ENCODE measurements at regions not wholly inside any gene's neighbourhood (a gene's known extent, or its start where the extent isn't known, plus 50 kb on each side); places are given as distances from the start of the nearest gene placed in this dataset.

DNA sequence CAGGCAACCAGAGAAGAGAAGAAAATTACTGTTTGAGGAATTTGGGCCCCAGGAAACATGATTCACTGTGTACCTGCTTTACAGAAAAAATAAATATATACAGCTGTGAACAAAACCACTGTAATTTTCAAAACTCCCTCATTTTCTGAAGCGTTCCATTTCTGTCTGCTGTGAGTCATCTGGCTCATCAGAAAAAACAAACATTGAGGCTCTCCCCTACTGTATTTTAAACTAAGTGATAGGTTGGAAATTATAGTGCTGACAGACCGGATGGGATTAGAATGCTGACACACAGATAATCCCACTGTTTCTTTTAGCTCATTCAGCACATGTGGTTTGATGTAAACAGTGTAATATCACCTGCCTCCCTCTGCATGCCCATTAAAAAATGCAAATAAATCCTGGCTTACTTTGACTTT is 847.0 kb downstream of the TRIML1 start:
- no peak overlapping the region for H3K4me2 ChIP-seq (ENCODE audit: low read length)
- H3K4me1 ChIP-seq (ENCODE audit: control insufficient read depth in 1 of 2, insufficient read depth in 2 of 2, low read length in 2 of 2): no peaks in the 10 kb centered on the region
- H3K4me3 ChIP-seq (replicated peaks in 1 of 2; ENCODE audit: low read depth in 1 of 2, low read length in 2 of 2): no peak overlapping the region
- ChIA-PET CTCF (no interaction called here), RAD21 (ENCODE audit: low non-redundant PET in 1 of 2, low total read pairs in 2 of 2, uncharacterized antibody in 2 of 2, unreplicated experiment in 2 of 2) (no interaction called here), POLR2A (no interaction called here)
- H4K20me1 ChIP-seq (ENCODE audit: insufficient read depth): no peaks in the 10 kb centered on the region
- DNase-seq (ENCODE audit: low read depth, low spot score) (no peak), ATAC-seq (no peak)
- H3K9me2 ChIP-seq (ENCODE audit: insufficient read depth): no peaks in the 10 kb centered on the region
- no peak overlapping the region for H3K9ac ChIP-seq (ENCODE audit: low read length)
- no peak overlapping the region for H3K27ac ChIP-seq (ENCODE audit: low read depth, low read length)
- TF ChIP-seq EZH2 (IDR thresholded peaks at IDR 0.05) (no peak), EZH2phosphoT487 (IDR thresholded peaks at IDR 0.05; ENCODE audit: borderline replicate concordance) (no peak), SIN3A (IDR thresholded peaks at IDR 0.05; ENCODE audit: low read depth) (no peak), SRF (IDR thresholded peaks at IDR 0.05; ENCODE audit: low read depth) (no peak), POLR2AphosphoS5 (IDR thresholded peaks at IDR 0.05; ENCODE audit: low read depth, low read length) (no peak), EGR1 (IDR thresholded peaks at IDR 0.05; ENCODE audit: low read depth) (no peak), POLR2A (IDR thresholded peaks at IDR 0.05; ENCODE audit: borderline replicate concordance, extremely low read depth, insufficient read depth, insufficient read length) (no peak), ZNF274 (IDR thresholded peaks at IDR 0.05; ENCODE audit: low read depth, low read length) (no peak), JUND (IDR thresholded peaks at IDR 0.05) (no peak), CEBPB (IDR thresholded peaks at IDR 0.05; ENCODE audit: low read depth) (no peak)
- TF ChIP-seq, protein P1, sequence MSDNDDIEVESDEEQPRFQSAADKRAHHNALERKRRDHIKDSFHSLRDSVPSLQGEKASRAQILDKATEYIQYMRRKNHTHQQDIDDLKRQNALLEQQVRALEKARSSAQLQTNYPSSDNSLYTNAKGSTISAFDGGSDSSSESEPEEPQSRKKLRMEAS (IDR thresholded peaks at IDR 0.05): no peak
- TF ChIP-seq, protein P2, sequence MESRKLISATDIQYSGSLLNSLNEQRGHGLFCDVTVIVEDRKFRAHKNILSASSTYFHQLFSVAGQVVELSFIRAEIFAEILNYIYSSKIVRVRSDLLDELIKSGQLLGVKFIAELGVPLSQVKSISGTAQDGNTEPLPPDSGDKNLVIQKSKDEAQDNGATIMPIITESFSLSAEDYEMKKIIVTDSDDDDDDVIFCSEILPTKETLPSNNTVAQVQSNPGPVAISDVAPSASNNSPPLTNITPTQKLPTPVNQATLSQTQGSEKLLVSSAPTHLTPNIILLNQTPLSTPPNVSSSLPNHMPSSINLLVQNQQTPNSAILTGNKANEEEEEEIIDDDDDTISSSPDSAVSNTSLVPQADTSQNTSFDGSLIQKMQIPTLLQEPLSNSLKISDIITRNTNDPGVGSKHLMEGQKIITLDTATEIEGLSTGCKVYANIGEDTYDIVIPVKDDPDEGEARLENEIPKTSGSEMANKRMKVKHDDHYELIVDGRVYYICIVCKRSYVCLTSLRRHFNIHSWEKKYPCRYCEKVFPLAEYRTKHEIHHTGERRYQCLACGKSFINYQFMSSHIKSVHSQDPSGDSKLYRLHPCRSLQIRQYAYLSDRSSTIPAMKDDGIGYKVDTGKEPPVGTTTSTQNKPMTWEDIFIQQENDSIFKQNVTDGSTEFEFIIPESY (IDR thresholded peaks at IDR 0.05; ENCODE audit: extremely low read depth, insufficient replicate concordance, low read length): no peak
- no peak overlapping the region for H2AFZ ChIP-seq (ENCODE audit: low read depth, low read length, poor library complexity, severe bottlenecking)
- no peaks in the 10 kb centered on the region for H3K79me2 ChIP-seq (ENCODE audit: insufficient read depth, low read length)
- H3K9me3 ChIP-seq (ENCODE audit: control insufficient read depth in 1 of 2, insufficient read depth in 1 of 2, low read depth in 1 of 2, low read length in 2 of 2): no peaks in the 10 kb centered on the region; a peak in 1 of 4 replicates
- H3K36me3 ChIP-seq (ENCODE audit: control insufficient read depth in 1 of 2, insufficient read depth in 2 of 2, low read length in 2 of 2): no peaks in the 10 kb centered on the region
- intact Hi-C loops (cut with micrococcal nuclease): no loop called here
- H3K27me3 ChIP-seq (ENCODE audit: insufficient read depth, low read length): no peaks in the 10 kb centered on the region
- no TSS peak for BruUV-seq (replicated peaks)
